ENCODE measurements at regions not wholly inside any gene's neighbourhood (a gene's known extent, or its start where the extent isn't known, plus 50 kb on each side); places are given as distances from the start of the nearest gene placed in this dataset.
"Not testable (repeated sequence)": the region's sequence is repeated elsewhere in the genome, so short reads cannot be mapped to it uniquely, and the experiment has no call there.

GRCh38 chr15:26259581-26259980 is 396.5 kb upstream of the ATP10A start:
- no peak for TF ChIP-seq BCL6B (tag by site-specific recombination; IDR thresholded peaks at IDR 0.05)
- TF ChIP-seq ZNF548 (tag by site-specific recombination; IDR thresholded peaks at IDR 0.05): no peak
- TF ChIP-seq ZNF596 (tag by site-specific recombination; IDR thresholded peaks at IDR 0.05): no peak
- ChIA-PET POLR2A (no interaction called here), CTCF (interaction anchor here (1.1 kb wide), 1 partner anchor 230 kb away, joined by 4 read pairs; no protein-coding TSS in a partner anchor)
- Histone ChIP-seq H3K27ac (ENCODE audit: extremely low read depth, low read depth, low read length) (no peak overlapping the region), H3K4me1 (ENCODE audit: control insufficient read depth, insufficient read depth, low read length) (no peaks in the 10 kb centered on the region), H3K36me3 (ENCODE audit: control insufficient read depth in 2 of 2, insufficient read depth in 1 of 2, low read length in 2 of 2) (no peaks in the 10 kb centered on the region), H3K9me3 (ENCODE audit: control insufficient read depth, insufficient read depth, low read depth, low read length) (no peaks in the 10 kb centered on the region), H3K4me3 (ENCODE audit: low read depth, low read length) (no peak overlapping the region)

GRCh38 chr15:26244782-26245181 is 381.7 kb upstream of the ATP10A start:
- H3K9me3 ChIP-seq (ENCODE audit: control insufficient read depth, insufficient read depth, low read depth, low read length); H3K4me1 ChIP-seq (ENCODE audit: control insufficient read depth, insufficient read depth, low read length); H3K27ac ChIP-seq (ENCODE audit: extremely low read depth, low read depth, low read length); CTCF ChIA-PET; H3K36me3 ChIP-seq (ENCODE audit: control insufficient read depth in 2 of 2, insufficient read depth in 1 of 2, low read length in 2 of 2); POLR2A ChIA-PET; H3K4me3 ChIP-seq (ENCODE audit: low read depth, low read length): not testable (repeated sequence)

GRCh38 chr15:26243382-26243781 is 380.3 kb upstream of the ATP10A start:
- CTCF ChIA-PET: no interaction called here
- POLR2A ChIA-PET: no interaction called here
- no peaks in the 10 kb centered on the region for H3K9me3 ChIP-seq (ENCODE audit: control insufficient read depth, insufficient read depth, low read depth, low read length)
- H3K4me3 ChIP-seq (ENCODE audit: low read depth, low read length): no peak overlapping the region
- no peaks in the 10 kb centered on the region for H3K4me1 ChIP-seq (ENCODE audit: control insufficient read depth, insufficient read depth, low read length)
- H3K36me3 ChIP-seq (ENCODE audit: control insufficient read depth in 2 of 2, insufficient read depth in 1 of 2, low read length in 2 of 2): no peaks in the 10 kb centered on the region
- no peak overlapping the region for H3K27ac ChIP-seq (ENCODE audit: extremely low read depth, low read depth, low read length)
- TF ChIP-seq BCL6B (tag by site-specific recombination; IDR thresholded peaks at IDR 0.05) (no peak), HOXC10 (CRISPR knock-in tag; IDR thresholded peaks at IDR 0.05) (no peak), ZNF433 (tag by site-specific recombination; IDR thresholded peaks at IDR 0.05; ENCODE audit: low read depth) (no peak), ZFHX2 (tag by site-specific recombination; conservative IDR thresholded peaks at IDR 0.05) (no peak), ZNF404 (tag by site-specific recombination; IDR thresholded peaks at IDR 0.05) (no peak), ZNF24 (tag by site-specific recombination; IDR thresholded peaks at IDR 0.05) (no peak), ZBTB21 (tag by site-specific recombination; IDR thresholded peaks at IDR 0.05) (no peak), ZNF350 (tag by site-specific recombination; IDR thresholded peaks at IDR 0.05) (no peak), ZNF112 (tag by site-specific recombination; IDR thresholded peaks at IDR 0.05) (no peak), ZNF184 (tag by site-specific recombination; IDR thresholded peaks at IDR 0.05) (no peak), KLF17 (tag by site-specific recombination; IDR thresholded peaks at IDR 0.05) (no peak), PATZ1 (tag by site-specific recombination; IDR thresholded peaks at IDR 0.05) (no peak), ZBTB26 (tag by site-specific recombination; optimal IDR thresholded peaks at IDR 0.05) (no peak), ZNF121 (tag by site-specific recombination; IDR thresholded peaks at IDR 0.05) (no peak)

Data from HEK293 (cell line).